GM21786 (cell line): ENCODE measurements at regions not wholly inside any gene's neighbourhood (a gene's known extent, or its start where the extent isn't known, plus 50 kb on each side); places are given as distances from the start of the nearest gene placed in this dataset.
"Not testable (repeated sequence)": the region's sequence is repeated elsewhere in the genome, so short reads cannot be mapped to it uniquely, and the experiment has no call there.

ENCODE experiments used
- ATAC-seq: cut with Tn5 transposase; IDR thresholded peaks from one replicate; pipeline ENCODE4 v1.9.1; 2021; ENCODE audit not compliant: unreplicated experiment

- ATAC-seq = no peak
Observed at GRCh38 chr5:4013106-4013898, 417.7 kb downstream of the IRX1 start.

- no peak for ATAC-seq
Observed at GRCh38 chr5:4015709-4016108, 420.1 kb downstream of the IRX1 start.

- ATAC-seq = no peak
Observed at GRCh38 chr5:4017076-4017803, 421.6 kb downstream of the IRX1 start.

- ATAC-seq = no peak
Observed at GRCh38 chr5:4018007-4018406, 422.4 kb downstream of the IRX1 start.

DNA sequence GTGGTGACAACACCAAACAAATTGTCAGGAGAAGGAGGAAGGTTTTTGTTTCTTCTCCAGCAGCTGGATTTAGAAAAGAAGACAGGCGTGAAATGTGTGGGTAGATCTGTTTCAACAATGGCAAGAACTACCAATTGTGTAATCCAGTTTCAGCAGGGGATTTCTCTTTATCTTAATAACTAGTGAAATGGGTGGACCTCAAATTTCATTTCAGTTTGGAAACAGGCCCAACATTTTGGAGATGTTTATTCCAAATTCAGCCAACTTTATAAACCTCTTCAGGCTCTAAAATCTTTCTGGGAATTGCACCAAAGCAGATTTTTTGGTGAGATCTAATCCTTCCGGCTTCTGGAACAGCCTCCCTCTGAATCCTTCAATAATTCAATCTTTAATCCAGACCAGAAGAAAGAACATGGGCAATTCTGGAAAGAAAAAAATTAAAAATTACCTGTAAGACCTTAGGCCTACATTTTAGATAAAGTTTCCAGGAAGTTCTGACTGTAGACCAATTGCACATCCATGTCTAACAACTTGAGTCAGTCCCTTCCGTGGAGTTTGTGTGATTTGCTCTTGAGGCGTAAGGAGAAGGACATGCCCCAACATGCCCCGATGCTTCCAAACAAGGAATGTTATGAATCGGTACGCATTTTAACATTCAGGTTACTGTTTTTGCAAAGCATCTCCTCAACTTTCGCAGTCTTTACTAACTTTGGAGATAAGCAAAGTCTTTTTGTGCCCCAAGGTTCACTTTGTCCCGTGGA, 423.6 kb downstream of the IRX1 start:
- ATAC-seq = no peak

DNA sequence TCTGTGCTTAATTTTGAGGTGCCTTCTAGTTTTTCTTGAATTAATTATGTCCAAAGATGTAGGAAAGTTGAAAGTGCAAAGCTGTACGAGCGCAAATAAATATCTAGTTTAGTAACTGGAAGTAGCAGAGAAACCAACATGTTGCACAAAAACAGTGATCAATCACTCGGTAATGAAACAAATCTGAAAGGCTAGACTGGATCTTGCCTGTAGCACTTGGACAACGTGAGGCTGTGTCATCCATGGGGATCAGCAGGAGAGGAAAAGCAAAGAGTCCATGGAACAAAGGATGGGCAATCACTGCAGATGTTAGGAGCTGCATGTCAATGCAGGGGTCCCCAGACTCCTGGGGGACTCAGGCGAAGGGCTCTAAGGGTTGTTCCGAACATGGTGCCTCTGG, 424.2 kb downstream of the IRX1 start:
- ATAC-seq = no peak

- ATAC-seq = no peak
Observed at GRCh38 chr5:4020400-4020799, 424.8 kb downstream of the IRX1 start.

GRCh38 chr5:4022056-4022670, 426.5 kb downstream of the IRX1 start:
- ATAC-seq = no peak

DNA sequence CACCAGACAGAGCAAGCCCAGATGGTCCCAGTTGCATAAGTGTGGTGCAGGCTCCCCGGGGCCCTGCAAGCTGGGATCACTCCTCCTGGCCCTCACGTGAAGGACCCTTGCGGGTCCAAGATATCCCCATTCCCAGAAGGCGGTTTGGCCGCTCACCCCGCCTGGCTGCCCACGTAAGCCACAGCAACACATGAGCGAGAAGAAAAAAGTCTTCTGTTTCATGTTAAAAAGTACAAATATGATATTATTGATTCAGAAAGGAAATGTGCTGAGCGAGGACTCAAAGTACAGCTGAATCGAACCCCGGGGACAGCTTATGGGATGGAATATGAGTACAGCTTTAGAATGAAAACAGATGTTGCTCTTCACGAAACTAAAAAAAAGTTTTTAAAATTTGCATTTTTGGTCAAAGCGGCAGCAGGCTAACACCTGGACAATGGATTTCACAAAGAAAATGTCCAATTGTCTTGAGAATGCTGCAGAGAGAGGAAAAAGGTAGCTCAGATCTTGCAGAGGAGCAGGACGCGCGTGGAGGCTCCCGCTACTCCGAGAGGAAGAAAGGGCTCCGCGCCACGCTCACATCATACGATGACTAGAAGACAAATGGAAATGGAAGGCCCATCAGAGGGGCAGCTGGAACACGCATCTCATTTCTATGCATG, 427.6 kb downstream of the IRX1 start:
- no peak for ATAC-seq

DNA sequence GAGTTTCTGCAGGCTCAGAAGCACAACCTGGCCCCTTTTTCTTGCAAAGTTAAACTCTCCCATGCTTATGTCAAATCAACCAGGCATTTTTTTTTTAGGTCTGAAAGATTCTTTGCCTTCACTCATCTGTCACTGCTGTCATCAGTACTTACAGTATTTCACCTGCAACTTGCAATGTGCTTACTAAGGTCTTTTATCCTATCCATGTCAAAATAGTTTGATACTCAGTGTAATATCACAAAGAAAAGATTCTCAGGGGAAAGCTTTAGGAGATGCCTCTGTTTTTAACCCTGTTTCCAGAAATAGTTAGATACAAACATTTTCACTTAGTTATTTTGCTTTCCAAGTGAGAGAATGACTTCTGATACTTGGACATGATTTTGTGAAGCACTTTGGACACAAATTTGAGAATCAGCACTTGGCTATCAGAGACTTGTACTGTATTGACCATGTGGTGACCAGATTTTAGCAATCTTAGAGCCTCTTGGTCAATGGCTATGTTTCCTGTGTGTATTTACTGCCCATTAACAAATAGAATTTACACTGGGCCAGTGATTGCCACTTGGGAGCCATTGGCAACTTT, 428.2 kb downstream of the IRX1 start:
- no peak for ATAC-seq

GRCh38 chr5:4027088-4027734, 431.6 kb downstream of the IRX1 start:
- ATAC-seq = no peak

- ATAC-seq = no peak
Observed at GRCh38 chr5:4028384-4028783, 432.8 kb downstream of the IRX1 start.

- ATAC-seq = not testable (repeated sequence)
Observed at GRCh38 chr5:4033546-4033945, 437.9 kb downstream of the IRX1 start.

DNA sequence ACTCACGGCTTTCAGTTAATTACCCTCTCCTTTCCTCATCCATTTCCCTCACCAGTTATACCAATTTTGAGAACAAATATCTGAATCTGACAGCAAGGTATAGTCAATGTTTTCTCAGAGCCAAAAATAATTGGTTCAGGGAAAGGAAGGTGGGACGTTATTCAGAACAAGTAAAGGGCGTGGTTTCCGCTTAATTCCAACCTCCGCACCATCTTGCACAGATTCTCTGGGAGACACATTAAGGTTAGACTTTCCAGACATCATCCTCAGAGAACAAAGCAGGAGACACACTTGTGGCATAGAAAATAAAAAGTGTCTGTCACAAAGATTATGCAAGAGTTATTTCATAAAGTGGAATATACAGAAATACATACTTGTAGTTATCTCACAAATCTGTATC, 441.2 kb downstream of the IRX1 start:
- no peak for ATAC-seq

- no peak for ATAC-seq
Observed at GRCh38 chr5:4038994-4039393, 443.4 kb downstream of the IRX1 start.

GRCh38 chr5:4042311-4042710, 446.7 kb downstream of the IRX1 start:
- ATAC-seq = no peak

GRCh38 chr5:4043135-4043534, 447.5 kb downstream of the IRX1 start:
- no peak for ATAC-seq

GRCh38 chr5:4044881-4045280, 449.2 kb downstream of the IRX1 start:
- ATAC-seq = no peak

DNA sequence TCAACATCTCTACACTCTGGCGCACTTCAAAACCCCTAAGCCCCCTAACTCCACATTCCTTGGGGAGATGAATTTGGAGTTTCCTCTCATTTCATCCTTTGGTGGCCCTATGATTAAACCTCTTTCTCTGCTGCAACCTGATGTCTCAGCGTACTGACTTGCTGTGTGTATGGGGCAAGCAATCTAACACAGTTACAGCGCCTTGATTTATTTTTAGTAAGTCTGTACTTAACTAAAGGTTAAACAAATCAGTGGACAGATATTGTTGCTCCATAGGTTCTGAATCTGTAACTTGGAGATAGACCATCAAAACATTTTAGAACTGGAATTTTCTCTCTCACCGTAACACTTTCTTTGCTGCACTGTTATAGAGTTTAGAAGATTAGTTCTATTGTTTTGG, 452.8 kb downstream of the IRX1 start:
- ATAC-seq = no peak

DNA sequence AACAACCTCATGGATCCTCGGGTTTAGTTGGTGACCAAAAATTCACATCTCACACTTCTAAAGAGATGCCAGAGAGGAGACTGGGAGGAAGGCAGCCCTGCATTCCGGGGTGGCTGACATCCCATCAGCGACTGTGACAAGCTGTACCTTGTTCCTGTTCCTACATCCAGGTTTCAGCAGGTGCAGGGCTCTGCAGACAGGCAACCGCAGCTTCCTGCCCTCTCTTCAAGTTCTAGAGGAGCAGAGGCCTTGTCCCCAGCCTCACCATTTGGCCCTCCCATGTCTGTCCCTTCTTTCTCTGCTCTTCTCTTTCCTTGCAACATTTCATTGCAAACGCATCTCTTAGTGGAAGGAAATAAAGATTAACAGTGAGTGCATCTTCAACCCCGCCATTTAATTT, 454.6 kb downstream of the IRX1 start:
- ATAC-seq = no peak
